ACC112 (cell line): ENCODE measurements at regions not wholly inside any gene's neighbourhood (a gene's known extent, or its start where the extent isn't known, plus 50 kb on each side); places are given as distances from the start of the nearest gene placed in this dataset.
"Not testable (repeated sequence)": the region's sequence is repeated elsewhere in the genome, so short reads cannot be mapped to it uniquely, and the experiment has no call there.

Experiments used
- H2AFZ ChIP-seq: fragments of 200-600 bp; sonication (generic); one replicate; pipeline ENCODE4 v1.6.0; 2017; ENCODE audit warnings: antibody characterized with exemption, low read length; ENCODE audit not compliant: unreplicated experiment
- H3K27ac ChIP-seq: fragments of 200-600 bp; sonication (generic); 2 replicates; pipeline ENCODE4 v1.5.1; 2014; ENCODE audit warnings: low read depth, mild to moderate bottlenecking, antibody characterized with exemption, low read length, moderate library complexity
- H3K27me3 ChIP-seq: fragments of 200-600 bp; sonication (generic); 2 replicates; pipeline ENCODE4 v1.6.1; 2014; ENCODE audit warnings: mild to moderate bottlenecking, antibody characterized with exemption, low read length, moderate library complexity, mixed read lengths; ENCODE audit not compliant: insufficient read depth
- H3K36me3 ChIP-seq: fragments of 200-600 bp; sonication (generic); 2 replicates; pipeline ENCODE4 v1.6.1; 2016; ENCODE audit warnings: mild to moderate bottlenecking, antibody characterized with exemption, low read length, moderate library complexity, mixed read lengths; ENCODE audit not compliant: insufficient read depth
- H3K4me1 ChIP-seq: fragments of 200-600 bp; sonication (generic); one replicate; pipeline ENCODE4 v1.6.1; 2016; ENCODE audit warnings: low read length, mixed read lengths; ENCODE audit not compliant: insufficient read depth, unreplicated experiment, control insufficient read depth
- H3K4me3 ChIP-seq: fragments of 200-600 bp; sonication (generic); 2 replicates; pipeline ENCODE4 v1.5.1; 2014; ENCODE audit warnings: mild to moderate bottlenecking, low read depth, low read length
- H3K79me2 ChIP-seq: fragments of 200-600 bp; sonication (generic); one replicate; pipeline ENCODE4 v1.6.0; 2016; ENCODE audit warnings: low read length; ENCODE audit not compliant: control insufficient read depth, unreplicated experiment, insufficient read depth

DNA sequence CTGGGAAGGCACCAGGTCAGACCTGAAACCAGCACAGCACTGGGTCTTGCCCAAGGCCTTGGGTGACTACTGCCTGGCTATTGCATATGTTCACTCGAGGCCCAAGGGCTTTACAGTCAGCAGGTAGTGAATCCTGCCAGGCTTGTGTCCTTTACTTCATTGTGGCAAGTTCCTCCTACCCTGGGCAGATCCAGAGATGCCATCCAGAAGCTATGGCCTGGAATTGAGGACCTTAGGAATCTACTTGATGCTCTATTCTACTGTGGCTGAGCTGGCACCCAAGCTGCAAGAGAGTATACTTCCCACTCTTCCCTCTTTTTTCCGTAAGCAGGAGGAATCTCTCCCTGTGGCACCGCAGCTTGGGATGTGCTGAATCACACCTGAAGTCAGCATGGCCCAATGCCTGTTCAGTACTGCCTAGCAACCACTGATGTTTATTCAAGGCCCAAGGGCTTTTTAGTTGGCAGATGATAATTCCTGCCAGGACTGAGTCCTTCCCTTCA is 246.7 kb upstream of the CTBP2 start:
- H3K27me3 ChIP-seq, result no peaks in the 10 kb centered on the region
- H3K4me3 ChIP-seq, result no peak overlapping the region
- H3K79me2 ChIP-seq, result no peaks in the 10 kb centered on the region
- no peak overlapping the region for H3K27ac ChIP-seq
- no peak overlapping the region for H2AFZ ChIP-seq
- H3K4me1 ChIP-seq, result no peaks in the 10 kb centered on the region
- H3K36me3 ChIP-seq, result no peaks in the 10 kb centered on the region

DNA sequence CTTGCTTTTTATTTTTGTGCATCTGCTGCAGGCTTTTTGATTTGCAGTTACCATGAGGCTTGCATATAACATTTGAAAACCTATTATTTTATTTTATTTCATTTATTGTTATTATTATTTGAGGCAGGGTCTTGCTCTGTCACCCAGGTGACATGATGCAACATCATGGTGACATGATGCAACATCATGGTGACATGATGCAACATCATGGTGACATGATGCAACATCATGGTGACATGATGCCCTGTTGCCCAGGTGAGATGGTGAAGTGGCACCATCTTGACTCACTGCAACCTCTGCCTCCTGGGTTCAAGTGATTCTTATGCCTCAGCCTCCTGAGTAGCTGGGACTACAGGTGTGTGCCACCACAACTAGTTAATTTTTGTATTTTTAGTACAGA is 244.5 kb upstream of the CTBP2 start:
- not testable (repeated sequence) for H3K36me3 ChIP-seq, H3K27ac ChIP-seq, H3K4me3 ChIP-seq, H3K79me2 ChIP-seq, H3K4me1 ChIP-seq, H3K27me3 ChIP-seq, H2AFZ ChIP-seq

DNA sequence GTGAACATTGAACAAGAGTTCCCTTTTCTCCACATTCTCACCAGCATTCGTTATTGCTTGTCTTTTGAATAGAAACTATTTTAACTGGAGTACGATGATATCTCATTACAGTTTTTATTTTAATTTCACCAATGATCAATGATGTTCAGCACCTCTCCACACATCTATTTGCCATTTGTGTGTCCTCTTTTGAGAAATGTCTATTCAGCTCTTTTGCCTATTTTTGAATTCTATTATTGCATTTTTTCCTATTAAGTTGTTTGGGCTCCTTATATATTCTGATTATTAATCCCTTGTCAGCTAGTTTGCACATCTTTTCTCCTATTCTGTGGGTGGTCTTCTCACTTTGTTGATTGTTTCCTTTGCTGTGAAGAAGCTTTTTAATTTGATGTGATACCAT is 241.1 kb upstream of the CTBP2 start:
- H3K36me3 ChIP-seq, result no peaks in the 10 kb centered on the region
- no peaks in the 10 kb centered on the region for H3K79me2 ChIP-seq
- no peaks in the 10 kb centered on the region for H3K4me1 ChIP-seq
- no peak overlapping the region for H2AFZ ChIP-seq
- no peaks in the 10 kb centered on the region for H3K27me3 ChIP-seq
- H3K27ac ChIP-seq, result no peak overlapping the region
- H3K4me3 ChIP-seq, result no peak overlapping the region

GRCh38 chr10:125399289-125399688 is 238.9 kb upstream of the CTBP2 start:
- H3K4me1 ChIP-seq, result no peaks in the 10 kb centered on the region
- H3K27ac ChIP-seq, result no peak overlapping the region
- H2AFZ ChIP-seq, result no peak overlapping the region
- H3K36me3 ChIP-seq, result no peaks in the 10 kb centered on the region
- H3K79me2 ChIP-seq, result no peaks in the 10 kb centered on the region
- H3K4me3 ChIP-seq, result no peak overlapping the region
- H3K27me3 ChIP-seq, result no peaks in the 10 kb centered on the region

DNA sequence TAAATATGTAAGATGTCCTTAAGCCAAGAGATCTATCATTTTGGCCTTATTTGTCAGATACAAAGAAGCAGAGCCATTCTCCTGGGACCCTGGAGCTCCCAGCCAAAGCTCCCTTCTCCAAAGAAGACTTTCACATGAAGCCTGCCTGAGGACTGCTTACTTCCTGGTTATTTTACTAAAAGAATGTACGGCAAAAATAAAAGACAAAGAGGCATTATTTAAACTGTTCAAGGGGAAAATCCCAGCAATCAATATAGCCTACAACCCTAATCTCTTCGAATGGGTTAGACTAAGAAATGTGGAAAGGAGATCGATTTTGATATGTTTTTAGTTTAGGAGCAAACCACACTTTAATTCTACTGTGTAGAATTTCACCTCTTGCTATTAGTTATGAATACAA is 237.9 kb upstream of the CTBP2 start:
- H3K4me1 ChIP-seq, result no peaks in the 10 kb centered on the region
- H3K4me3 ChIP-seq, result no peak overlapping the region
- H3K27me3 ChIP-seq, result no peaks in the 10 kb centered on the region
- H3K36me3 ChIP-seq, result no peaks in the 10 kb centered on the region
- H2AFZ ChIP-seq, result no peak overlapping the region
- H3K79me2 ChIP-seq, result no peaks in the 10 kb centered on the region
- H3K27ac ChIP-seq, result no peak overlapping the region

DNA sequence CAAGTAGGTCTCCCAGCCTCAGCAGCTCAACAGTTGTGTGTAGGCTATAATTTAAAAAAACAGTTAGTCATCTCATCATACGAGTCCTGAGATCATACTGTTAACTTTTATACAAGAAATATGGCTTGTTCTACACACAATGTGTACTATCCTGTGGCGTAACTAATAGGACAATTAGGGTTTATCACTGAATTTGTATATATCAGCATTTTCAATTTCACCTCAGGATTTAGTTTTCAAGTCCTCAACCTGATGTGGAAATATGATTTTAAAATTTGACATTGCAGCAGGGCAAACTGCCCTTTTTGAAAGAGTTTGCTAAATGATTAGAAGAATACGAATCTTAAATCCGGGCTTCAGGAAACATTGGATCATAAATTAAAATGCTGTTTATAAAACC is 237.2 kb upstream of the CTBP2 start:
- Histone ChIP-seq H2AFZ (no peak overlapping the region), H3K79me2 (no peaks in the 10 kb centered on the region), H3K4me1 (no peaks in the 10 kb centered on the region), H3K27me3 (no peaks in the 10 kb centered on the region), H3K4me3 (no peak overlapping the region), H3K27ac (no peak overlapping the region), H3K36me3 (no peaks in the 10 kb centered on the region)

DNA sequence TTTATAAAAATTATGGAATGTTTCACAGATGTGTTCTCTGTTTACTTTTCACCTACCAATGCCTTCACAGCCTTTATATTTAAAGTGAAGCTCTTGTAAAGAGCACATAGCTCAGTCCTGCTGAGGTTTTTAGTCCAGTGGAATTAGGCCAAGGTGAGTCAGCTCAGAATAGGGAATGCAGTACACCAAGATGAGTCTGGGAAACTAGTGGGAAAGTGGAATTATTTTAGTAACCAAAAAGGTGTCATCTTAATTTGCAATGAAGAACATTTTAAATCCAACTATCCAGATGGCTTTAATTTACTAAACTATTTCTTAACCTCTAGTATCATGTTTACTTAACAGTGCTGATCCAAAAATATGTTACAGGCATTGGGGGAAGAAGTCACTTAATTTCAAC is 236.3 kb upstream of the CTBP2 start:
- H3K4me3 ChIP-seq, result no peak overlapping the region
- H3K36me3 ChIP-seq, result no peaks in the 10 kb centered on the region
- no peaks in the 10 kb centered on the region for H3K27me3 ChIP-seq
- no peak overlapping the region for H2AFZ ChIP-seq
- no peak overlapping the region for H3K27ac ChIP-seq
- H3K4me1 ChIP-seq, result no peaks in the 10 kb centered on the region
- H3K79me2 ChIP-seq, result no peaks in the 10 kb centered on the region

DNA sequence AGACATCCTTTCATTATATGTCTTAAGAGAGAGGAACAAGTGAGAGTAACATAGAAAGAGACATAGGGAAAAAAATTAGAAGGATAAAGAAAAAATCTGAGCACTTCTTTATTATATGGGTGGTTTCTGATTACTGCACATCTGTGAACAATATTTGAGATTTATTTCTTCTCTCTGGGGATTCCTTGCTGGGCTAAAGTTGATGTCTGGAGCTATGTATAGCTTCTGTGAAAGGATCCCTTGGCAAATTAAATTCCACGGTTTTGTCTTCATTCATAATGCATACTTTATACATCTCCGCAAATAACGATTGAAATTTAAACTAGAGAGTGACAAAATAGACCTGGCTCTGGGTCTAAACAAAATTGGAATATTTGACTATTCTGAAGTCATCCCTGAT is 232.2 kb upstream of the CTBP2 start:
- no peaks in the 10 kb centered on the region for H3K79me2 ChIP-seq
- H3K27me3 ChIP-seq, result no peaks in the 10 kb centered on the region
- no peak overlapping the region for H3K4me3 ChIP-seq
- H3K4me1 ChIP-seq, result no peaks in the 10 kb centered on the region
- H3K27ac ChIP-seq, result no peak overlapping the region
- no peak overlapping the region for H2AFZ ChIP-seq
- H3K36me3 ChIP-seq, result no peaks in the 10 kb centered on the region

GRCh38 chr10:125392154-125392553 is 231.8 kb upstream of the CTBP2 start:
- Histone ChIP-seq H3K4me1 (no peaks in the 10 kb centered on the region), H2AFZ (no peak overlapping the region), H3K27ac (no peak overlapping the region), H3K79me2 (no peaks in the 10 kb centered on the region), H3K27me3 (no peaks in the 10 kb centered on the region), H3K36me3 (no peaks in the 10 kb centered on the region), H3K4me3 (no peak overlapping the region)

DNA sequence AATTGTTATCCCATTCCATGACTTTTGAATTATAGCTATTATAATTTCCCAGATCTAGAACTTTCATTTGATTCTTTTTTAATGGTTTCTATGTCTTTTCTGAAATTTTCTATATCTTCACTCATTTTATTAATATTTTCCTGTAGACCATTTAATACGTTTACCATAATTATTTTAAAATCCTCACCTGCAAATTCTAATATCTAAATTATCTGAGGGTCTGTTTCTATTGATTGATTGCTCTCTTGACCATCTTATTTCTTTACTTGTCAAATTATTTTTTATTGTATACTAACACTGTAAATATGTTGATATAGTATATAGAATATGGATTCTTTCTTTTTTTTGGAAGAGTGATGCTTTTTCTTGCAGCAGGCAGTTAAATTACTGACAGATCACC is 229.3 kb upstream of the CTBP2 start:
- Histone ChIP-seq H3K27me3 (no peaks in the 10 kb centered on the region), H2AFZ (no peak overlapping the region), H3K27ac (no peak overlapping the region), H3K4me1 (no peaks in the 10 kb centered on the region), H3K79me2 (no peaks in the 10 kb centered on the region), H3K36me3 (no peaks in the 10 kb centered on the region), H3K4me3 (no peak overlapping the region)

GRCh38 chr10:125379592-125379991 is 219.2 kb upstream of the CTBP2 start:
- H3K79me2 ChIP-seq, result no peaks in the 10 kb centered on the region

More at GRCh38 chr10:125379592-125379991, 219.2 kb upstream of the CTBP2 start:
- Histone ChIP-seq H3K4me3 (no peak overlapping the region), H3K4me1 (no peaks in the 10 kb centered on the region), H3K27ac (no peak overlapping the region), H3K36me3 (no peaks in the 10 kb centered on the region), H2AFZ (no peak overlapping the region), H3K27me3 (no peaks in the 10 kb centered on the region)
